ENCODE measurements at regions not wholly inside any gene's neighbourhood (a gene's known extent, or its start where the extent isn't known, plus 50 kb on each side); places are given as distances from the start of the nearest gene placed in this dataset.

DNA sequence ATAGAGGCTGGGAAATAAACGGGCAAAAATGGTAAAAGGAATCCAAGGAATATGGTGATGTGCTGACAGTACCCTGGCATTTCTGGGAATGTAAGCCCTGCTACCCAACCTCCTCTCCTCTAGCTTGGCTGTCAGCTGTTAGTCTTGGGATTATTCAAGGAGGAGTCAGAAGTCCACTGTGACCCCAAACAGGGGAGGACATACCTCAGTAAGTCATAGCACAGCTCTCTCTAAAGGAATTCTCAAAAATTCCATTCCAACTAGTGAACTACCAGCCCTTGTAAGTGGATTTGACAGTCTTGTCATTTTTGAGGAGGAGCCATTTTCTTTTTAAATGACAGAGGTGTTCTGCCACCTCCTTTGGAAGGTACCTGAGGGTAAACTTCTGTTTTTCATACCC, 207.5 kb downstream of the PDCD6IP start:
- no peaks in the 10 kb centered on the region for H3K79me2 ChIP-seq (ENCODE audit: control insufficient read depth, insufficient read depth, low read length)
- H3K9me3 ChIP-seq (replicated peaks; ENCODE audit: control insufficient read depth, insufficient read depth, low read length): no peaks in the 10 kb centered on the region
- POLR2A ChIA-PET: no interaction called here
- dilution Hi-C loops (cut with MboI; ENCODE audit: extremely low pct_ligation_motif_present, low sequenced_read_pairs): no loop called here
- H3K9me1 ChIP-seq (replicated peaks; ENCODE audit: control insufficient read depth, extremely low read depth, insufficient read depth, low read length): no peaks in the 10 kb centered on the region
- CTCF ChIA-PET: no interaction called here
- H4K20me1 ChIP-seq (replicated peaks; ENCODE audit: control insufficient read depth, extremely low read depth, insufficient read depth, low read length): no peaks in the 10 kb centered on the region
- intact Hi-C loops (cut with micrococcal nuclease): no loop called here
- FAIRE-seq: no peak
- BruUV-seq (replicated peaks): no TSS peak
- no peaks in the 10 kb centered on the region for H3K4me1 ChIP-seq (ENCODE audit: control insufficient read depth, extremely low read depth, insufficient read depth, low read length)
- no peak overlapping the region for H3K27ac ChIP-seq (ENCODE audit: insufficient read depth, low read depth, low read length)
- no peak overlapping the region for H3K9ac ChIP-seq (replicated peaks; ENCODE audit: extremely low read depth, insufficient read depth, low read length)
- H2AFZ ChIP-seq (ENCODE audit: low read depth, low read length): no peak overlapping the region
- TF ChIP-seq FOS (IDR thresholded peaks at IDR 0.05; ENCODE audit: borderline replicate concordance, insufficient read depth, low read length): no peak
- TF ChIP-seq MYC (IDR thresholded peaks at IDR 0.05; ENCODE audit: low read depth, low read length): no peak
- TF ChIP-seq, protein P1, sequence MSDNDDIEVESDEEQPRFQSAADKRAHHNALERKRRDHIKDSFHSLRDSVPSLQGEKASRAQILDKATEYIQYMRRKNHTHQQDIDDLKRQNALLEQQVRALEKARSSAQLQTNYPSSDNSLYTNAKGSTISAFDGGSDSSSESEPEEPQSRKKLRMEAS (IDR thresholded peaks at IDR 0.05; ENCODE audit: insufficient read depth, insufficient read length): no peak
- TF ChIP-seq EZH2 (IDR thresholded peaks at IDR 0.05; ENCODE audit: borderline replicate concordance, low read depth, low read length, severe bottlenecking): no peak
- TF ChIP-seq POLR2AphosphoS5 (IDR thresholded peaks at IDR 0.05; ENCODE audit: insufficient read depth, low read depth, low read length): no peak
- TF ChIP-seq JUN (IDR thresholded peaks at IDR 0.05; ENCODE audit: borderline replicate concordance, insufficient read depth, insufficient read length, low read depth): no peak
- no peak for TF ChIP-seq POLR2A (IDR thresholded peaks at IDR 0.05; ENCODE audit: low read depth, low read length)
- TF ChIP-seq CTCF (IDR thresholded peaks at IDR 0.05; ENCODE audit: extremely low read depth in 1 of 2, insufficient read depth in 1 of 2, low read depth in 1 of 2, low read length in 2 of 2): no peak
- no peak for TF ChIP-seq GATA2 (IDR thresholded peaks at IDR 0.05; ENCODE audit: insufficient read depth, insufficient read length, low read depth, low read length)
- no peak overlapping the region for H3K4me2 ChIP-seq (ENCODE audit: insufficient read depth, low read length)
- H3K36me3 ChIP-seq (ENCODE audit: control insufficient read depth in 2 of 2, extremely low read depth in 1 of 2, insufficient read depth in 2 of 2, low read length in 2 of 2): no peaks in the 10 kb centered on the region
- no peak for DNase-seq (ENCODE audit: low read depth, low spot score)
- no peaks in the 10 kb centered on the region for H3K27me3 ChIP-seq (ENCODE audit: control insufficient read depth in 2 of 2, insufficient read depth in 2 of 2, low read length in 2 of 2)
- H3K4me3 ChIP-seq (replicated peaks in 1 of 3; ENCODE audit: insufficient read depth in 1 of 3, low read depth in 1 of 3, low read length in 3 of 3): no peak overlapping the region

Measured in endothelial cell of umbilical vein (primary cell).